Activated CD8-positive, alpha-beta memory T cell treated with anti-CD3 and anti-CD28 coated beads for 48 hours (primary cell): ENCODE measurements at regions not wholly inside any gene's neighbourhood (a gene's known extent, or its start where the extent isn't known, plus 50 kb on each side); places are given as distances from the start of the nearest gene placed in this dataset.

ENCODE experiments used
- DNase-seq, 3 experiments: peaks; one replicate each; pipeline ENCODE4 v3.0.0-alpha.2; 2020; ENCODE audit warnings: low read depth in 2 of 3, low spot score in 2 of 3

DNA sequence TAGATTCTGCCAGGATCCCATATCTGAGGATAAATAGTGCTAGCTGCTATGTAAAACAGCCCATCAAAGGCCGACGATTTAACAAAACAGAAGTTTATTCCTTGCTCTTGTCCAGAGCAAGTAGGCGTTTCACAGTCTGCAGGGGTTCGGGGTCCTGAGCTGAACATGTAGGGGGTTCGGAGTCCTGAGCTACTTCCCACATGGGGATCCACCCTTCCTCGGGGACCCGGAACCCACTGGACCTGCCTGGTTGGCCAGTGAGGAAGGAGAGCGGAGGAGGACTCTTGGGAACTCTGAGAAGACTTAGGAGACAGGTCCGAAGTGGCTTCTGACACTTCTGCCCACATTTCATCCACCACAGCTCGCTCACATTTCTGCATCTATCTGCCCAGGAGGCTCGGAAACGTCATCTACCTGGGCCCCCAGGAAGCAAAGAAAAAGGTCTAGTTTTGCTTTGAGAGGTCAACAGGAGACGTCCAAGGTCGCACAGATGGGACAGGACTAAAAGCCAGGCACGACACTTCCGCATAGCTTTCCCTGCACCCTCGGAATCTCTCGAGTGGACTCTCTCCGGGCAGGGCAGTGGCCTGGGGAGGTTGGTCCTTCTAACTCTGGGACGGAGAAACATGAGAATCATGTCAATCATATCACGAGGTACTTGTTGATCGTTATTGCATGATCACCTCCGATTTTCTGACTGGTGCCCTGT, 86.4 kb downstream of the MICALL2 start:
- DNase-seq: no peak

DNA sequence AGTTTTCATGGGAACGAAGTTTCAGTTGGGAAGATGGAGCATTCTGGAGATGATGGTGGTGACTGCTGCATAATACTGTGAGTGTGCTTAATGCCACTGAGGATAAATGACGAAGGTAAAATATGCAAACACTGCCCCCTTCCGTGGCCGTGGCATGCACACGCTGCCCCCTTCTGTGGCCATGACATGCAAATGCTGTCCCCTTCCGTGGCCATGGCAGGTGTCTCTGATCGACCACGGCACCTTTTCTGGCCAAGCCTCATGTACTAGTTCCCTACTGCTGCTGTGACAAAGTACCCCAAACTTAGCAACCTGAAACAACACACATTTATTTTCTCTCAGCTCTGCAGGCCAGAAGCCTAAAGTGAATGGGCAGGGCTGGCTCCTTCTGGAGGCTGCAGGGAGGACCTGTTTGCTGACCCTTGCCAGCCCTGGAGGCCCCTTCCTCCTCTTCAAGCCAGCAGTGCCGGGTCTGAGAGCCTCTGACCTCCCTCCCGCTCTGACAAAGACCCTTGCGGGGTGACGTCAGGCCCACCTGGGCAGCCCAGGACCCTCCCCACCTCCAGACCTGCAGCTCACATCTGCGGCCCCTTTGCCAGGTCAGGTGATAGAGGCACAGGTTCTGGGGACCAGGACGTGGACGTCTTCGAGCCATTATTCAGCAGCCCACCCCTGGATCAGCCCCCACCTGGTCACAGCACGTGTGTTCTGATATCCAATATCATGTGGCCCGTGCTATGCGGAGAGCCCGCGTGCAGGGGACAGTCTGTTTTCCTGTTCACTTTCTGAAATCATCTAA, 82.0 kb downstream of the MICALL2 start:
- no peak for DNase-seq

DNA sequence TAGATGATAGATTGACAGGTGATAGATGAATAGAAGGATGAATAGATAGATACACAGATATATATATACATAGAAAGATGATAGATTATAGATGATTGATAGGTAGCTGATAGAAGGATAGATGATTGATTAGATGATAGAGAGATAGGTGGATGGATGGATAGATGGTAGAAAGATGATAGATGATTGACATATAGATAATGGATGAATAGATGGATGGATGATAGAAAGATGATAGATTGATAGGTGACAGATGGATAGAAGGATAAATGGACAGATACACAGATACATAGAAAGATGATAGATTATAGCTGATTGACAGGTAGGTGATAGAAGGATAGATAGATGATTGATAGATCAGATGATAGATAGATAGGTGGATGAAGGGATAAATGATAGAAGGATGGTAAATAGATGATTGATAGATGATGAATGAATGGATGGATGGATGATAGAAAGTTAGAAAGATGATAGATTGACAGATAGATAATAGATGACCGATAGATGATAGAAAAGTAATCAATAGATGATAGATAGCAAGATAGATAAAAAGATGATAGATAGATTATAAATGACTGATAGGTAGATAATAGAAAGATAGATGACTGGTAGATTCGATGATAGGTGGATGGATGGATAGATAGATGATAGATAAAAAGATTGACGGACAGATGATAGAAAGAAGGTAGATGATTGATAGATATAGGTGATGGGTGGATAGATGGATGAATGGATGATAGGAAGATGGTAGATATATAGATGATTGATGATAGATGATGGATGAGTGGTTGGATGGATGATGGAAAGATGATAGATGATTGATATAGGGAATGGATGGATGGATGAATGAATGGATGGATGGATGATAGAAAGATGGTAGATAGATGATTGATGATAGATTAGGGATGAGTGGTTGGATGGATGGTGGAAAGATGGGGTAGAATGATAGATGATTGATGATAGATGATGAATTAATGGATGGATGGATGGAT, 80.4 kb downstream of the MICALL2 start:
- DNase-seq: no peak

DNA sequence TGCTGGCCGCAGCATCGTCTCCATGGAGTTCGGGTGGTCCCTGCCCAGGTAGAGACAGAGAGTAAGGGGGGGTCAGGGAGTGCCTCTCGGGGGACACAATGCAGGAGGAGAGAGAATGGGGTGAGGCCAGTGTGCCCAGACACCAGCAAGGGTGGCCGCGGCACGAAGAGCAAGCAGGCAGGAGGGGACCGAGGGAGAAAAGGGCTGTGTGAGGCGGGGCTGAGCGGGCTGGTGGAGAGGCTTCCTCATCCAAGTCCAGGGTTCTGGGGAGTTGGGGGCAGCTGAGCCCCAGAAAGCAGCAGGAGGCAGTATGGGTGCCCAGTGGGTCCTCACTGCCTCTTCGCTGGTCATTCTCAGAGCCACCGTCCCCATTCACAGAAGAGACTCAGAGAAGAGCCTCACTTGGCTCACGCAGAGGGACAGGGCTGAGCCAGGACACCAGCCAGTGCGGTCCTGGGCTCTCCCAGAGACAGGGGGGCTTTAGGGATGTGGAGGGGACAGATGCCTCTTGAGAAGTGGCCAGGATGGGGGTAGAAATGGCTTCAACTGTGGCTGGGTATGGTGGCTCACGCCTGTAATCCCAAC, 78.9 kb downstream of the MICALL2 start:
- no peak for DNase-seq

DNA sequence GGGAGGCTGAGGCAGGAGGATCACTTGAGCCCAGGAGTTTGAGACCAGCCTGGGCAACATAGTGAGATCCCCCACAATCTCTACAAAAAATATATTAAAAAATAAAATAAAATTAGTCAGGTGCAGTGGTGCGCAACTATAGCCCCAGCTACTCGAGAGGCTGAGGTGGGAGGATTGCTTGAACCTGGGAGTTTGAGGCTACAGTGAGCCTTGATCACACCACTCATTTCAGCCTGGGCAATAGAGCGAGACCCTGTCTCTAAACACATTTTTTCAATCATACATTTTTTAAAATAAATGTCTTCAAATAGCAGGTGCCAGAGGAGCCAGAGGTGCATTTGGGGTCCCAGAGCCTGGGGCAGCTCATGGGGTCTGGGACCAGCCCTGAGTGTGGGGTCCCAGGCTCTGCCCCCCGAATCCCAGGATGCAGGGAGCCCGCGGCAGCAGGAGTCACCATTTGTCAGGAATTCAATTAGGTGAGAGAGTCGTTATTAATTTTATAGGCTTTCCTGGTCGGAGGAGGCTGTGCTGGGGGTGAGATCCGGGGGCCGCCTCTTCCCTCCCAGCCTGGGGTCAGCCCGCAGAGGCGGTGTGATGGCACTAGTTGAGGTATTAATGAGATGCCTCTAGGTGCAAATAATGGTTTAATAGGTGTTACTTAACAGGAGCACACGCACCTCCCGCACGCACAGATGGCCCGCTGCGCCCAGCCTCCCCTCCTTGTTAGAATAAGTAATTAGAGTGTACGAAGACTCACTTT, 78.3 kb downstream of the MICALL2 start:
- no peak for DNase-seq

DNA sequence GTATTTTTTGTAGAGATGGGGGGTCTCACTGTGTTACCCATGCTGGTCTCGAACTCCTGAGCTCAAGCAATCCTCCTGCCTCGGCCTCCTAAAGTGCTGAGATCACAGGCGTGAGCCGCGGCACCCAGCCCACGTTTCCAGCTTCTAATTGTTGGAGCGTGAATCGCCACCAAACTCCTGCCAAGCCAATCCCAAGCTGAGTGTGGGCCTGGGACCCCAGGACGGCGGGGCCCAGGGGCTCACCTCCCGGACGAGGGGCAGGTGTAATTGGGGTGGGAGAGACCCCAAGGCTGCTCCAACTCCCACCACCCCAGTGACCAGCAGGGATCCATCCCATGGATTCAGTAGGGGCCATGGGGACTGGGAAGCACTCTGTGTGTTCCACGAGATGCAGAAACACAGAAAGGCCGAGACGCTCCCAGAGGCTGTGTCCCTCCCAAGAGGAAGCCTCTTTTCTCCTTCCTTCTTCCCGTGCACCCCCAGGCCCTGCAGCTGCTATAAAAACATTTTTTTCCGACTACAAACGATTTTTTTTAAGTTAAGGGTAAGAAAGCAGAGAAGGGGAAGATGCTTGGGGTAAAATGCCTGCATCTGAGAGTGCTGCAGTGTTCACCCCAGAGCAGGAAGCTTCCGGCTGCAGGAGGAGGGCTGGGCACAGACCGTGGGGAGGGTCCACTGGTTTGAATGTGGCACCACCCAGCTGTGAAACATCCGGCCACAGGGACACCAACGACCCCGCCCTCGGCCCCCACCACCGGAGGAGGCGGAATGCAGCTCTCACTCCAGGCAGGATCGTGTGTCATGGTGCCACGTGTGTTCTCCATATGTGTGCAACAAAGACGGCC, 76.5 kb downstream of the MICALL2 start:
- no peak for DNase-seq

DNA sequence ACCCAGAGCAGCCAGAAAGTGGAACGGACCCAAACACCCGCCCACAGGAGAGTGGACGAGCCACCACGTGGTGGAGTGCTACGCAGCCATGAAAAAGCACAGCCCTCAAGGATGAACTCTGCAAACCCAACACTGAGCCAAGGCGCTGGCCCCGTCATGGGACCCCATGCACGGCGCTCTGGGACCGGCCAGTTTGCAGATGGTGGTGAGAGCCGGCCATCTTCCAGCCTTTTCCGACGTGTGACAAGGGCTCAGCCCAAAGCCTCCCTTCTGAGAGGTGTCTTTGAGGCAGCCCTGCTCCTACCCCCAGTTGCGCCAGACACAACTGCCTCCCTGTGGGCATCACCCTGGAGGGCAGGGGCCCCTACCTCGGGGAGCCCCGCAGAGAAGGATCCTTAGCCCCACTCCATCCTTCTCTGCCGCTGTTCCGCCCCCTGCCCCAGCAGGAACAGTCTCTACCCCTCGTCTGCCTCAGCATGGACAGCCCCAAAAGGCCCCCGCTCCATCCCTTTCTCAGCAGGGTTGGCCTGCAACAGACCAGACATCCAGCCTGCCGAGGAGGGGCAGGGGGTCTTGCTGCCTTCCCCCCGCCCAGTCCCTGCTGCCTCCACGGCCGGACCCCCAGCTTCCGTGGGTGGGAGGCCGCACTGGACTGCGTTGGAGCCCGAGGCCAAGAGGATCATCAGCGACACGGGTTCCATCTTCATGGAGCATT, 75.7 kb downstream of the MICALL2 start:
- DNase-seq: no peak

DNA sequence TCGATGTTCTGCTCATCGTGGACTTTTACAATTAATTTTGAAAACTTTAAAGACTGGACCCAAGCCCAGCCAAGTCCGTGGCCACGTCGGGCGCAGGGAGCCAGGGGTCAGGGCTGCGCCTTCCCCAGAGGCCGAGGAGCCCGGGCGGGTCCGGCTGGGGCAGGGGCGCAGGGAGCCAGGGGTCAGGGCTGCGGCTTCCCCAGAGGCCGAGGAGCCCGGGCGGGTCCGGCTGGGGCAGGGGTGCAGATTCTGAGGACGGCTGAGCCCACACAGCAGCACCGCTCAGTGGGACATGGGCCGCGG, 75.2 kb downstream of the MICALL2 start:
- DNase-seq: no peak
